ENCODE measurements at regions not wholly inside any gene's neighbourhood (a gene's known extent, or its start where the extent isn't known, plus 50 kb on each side); places are given as distances from the start of the nearest gene placed in this dataset.

GRCh38 chr5:16392718-16393117 lies 72.9 kb downstream of the ZNF622 start:
- peaks cover 6% of the 10 kb centered on the region for H3K9me3 Mint-ChIP-seq
- TF ChIP-seq OVOL2 (CRISPR knock-in tag; IDR thresholded peaks at IDR 0.05; ENCODE audit: borderline replicate concordance): no peak
- TF ChIP-seq SOX15 (CRISPR knock-in tag; IDR thresholded peaks at IDR 0.05): no peak
- TF ChIP-seq ELF4 (CRISPR knock-in tag; IDR thresholded peaks at IDR 0.05; ENCODE audit: low read depth): no peak
- no peak for TF ChIP-seq RORB (CRISPR knock-in tag; IDR thresholded peaks at IDR 0.05)
- no peak for TF ChIP-seq TP53 (CRISPR knock-in tag; IDR thresholded peaks at IDR 0.05)
- TF ChIP-seq ZNF423 (CRISPR knock-in tag; IDR thresholded peaks at IDR 0.05): no peak
- TF ChIP-seq USF2 (CRISPR knock-in tag; IDR thresholded peaks at IDR 0.05): no peak
- no peak for TF ChIP-seq USF1 (CRISPR knock-in tag; IDR thresholded peaks at IDR 0.05)
- no peak for TF ChIP-seq ZNF263 (CRISPR knock-in tag; IDR thresholded peaks at IDR 0.05; ENCODE audit: low read depth)
- no peak for TF ChIP-seq GRHL2 (CRISPR knock-in tag; IDR thresholded peaks at IDR 0.05; ENCODE audit: insufficient replicate concordance, severe bottlenecking)
- TF ChIP-seq ETV6 (CRISPR knock-in tag; IDR thresholded peaks at IDR 0.05): no peak
- no peak for TF ChIP-seq ZNF396 (CRISPR knock-in tag; IDR thresholded peaks at IDR 0.05; ENCODE audit: borderline replicate concordance)
- no peak for TF ChIP-seq JUN (CRISPR knock-in tag; IDR thresholded peaks at IDR 0.05)
- H3K4me1 Mint-ChIP-seq: peaks cover 25% of the 10 kb centered on the region
- no peaks in the 10 kb centered on the region for H3K36me3 Mint-ChIP-seq
- ATAC-seq: peak; percentile 53
- ChIA-PET CTCF (no interaction called here), POLR2A (no interaction called here)
- H3K27ac Mint-ChIP-seq: no peak overlapping the region
- H3K4me3 Mint-ChIP-seq: no peak overlapping the region
- DNase-seq (ENCODE audit: low spot score): no peak
- H3K27me3 Mint-ChIP-seq (ENCODE audit: low read depth): no peaks in the 10 kb centered on the region

DNA sequence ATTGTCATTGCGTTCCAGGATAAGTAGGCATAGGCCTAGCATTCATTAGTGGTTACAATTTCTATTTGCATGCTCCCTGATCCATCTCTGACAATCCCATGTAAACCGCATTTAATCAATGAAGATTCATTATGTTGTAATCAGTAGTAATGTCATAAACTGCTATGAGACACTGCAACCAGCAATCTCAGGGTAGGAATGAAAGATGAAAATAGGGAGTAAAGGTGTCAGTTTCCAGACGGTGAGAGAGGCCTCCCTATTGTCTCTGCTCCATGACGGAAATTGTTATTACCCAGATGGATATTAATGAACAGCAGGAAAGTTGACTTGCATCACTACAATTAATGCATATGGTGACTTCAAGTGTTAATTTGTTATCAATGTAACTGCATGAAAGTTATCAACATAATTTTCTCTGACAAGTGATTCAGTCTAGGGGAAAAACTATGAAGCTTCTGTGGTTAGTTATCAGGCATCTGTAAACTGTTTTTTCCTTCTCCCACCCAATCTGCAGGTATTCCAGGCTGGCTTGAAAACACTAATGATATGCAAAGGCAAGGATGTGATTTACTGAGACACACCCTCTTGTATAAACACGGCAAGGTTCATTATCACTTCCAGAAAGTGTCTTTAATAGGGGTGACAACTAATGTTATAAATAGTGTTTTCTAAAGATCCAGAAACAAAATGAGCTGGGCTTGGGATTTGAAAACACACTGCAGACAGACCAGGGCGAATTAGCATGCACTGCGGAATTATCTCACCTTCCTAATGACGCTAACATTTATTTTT lies 73.5 kb downstream of the ZNF622 start:
- DNase-seq (ENCODE audit: low spot score): no peak
- H3K27ac Mint-ChIP-seq: no peak overlapping the region
- ChIA-PET CTCF (no interaction called here), POLR2A (no interaction called here)
- no peak for ATAC-seq
- H3K4me3 Mint-ChIP-seq: no peak overlapping the region
- peaks cover 25% of the 10 kb centered on the region for H3K4me1 Mint-ChIP-seq
- no peaks in the 10 kb centered on the region for H3K36me3 Mint-ChIP-seq
- H3K27me3 Mint-ChIP-seq (ENCODE audit: low read depth): no peaks in the 10 kb centered on the region
- H3K9me3 Mint-ChIP-seq: peaks cover 6% of the 10 kb centered on the region
- TF ChIP-seq FOXK1 (CRISPR knock-in tag; IDR thresholded peaks at IDR 0.05) (no peak), TEAD4 (CRISPR knock-in tag; IDR thresholded peaks at IDR 0.05) (no peak), NR1H2 (CRISPR knock-in tag; IDR thresholded peaks at IDR 0.05) (no peak), MXD4 (CRISPR knock-in tag; IDR thresholded peaks at IDR 0.05; ENCODE audit: borderline replicate concordance) (no peak), ZNF232 (CRISPR knock-in tag; IDR thresholded peaks at IDR 0.05) (no peak), HMGA2 (CRISPR knock-in tag; IDR thresholded peaks at IDR 0.05) (no peak), E2F4 (CRISPR knock-in tag; IDR thresholded peaks at IDR 0.05; ENCODE audit: borderline replicate concordance, low read depth) (no peak), ESRRA (CRISPR knock-in tag; IDR thresholded peaks at IDR 0.05; ENCODE audit: borderline replicate concordance) (no peak), EMX1 (CRISPR knock-in tag; IDR thresholded peaks at IDR 0.05) (no peak), ZMAT4 (CRISPR knock-in tag; IDR thresholded peaks at IDR 0.05) (no peak), JAZF1 (CRISPR knock-in tag; IDR thresholded peaks at IDR 0.05) (no peak), ZNF396 (CRISPR knock-in tag; IDR thresholded peaks at IDR 0.05; ENCODE audit: borderline replicate concordance) (no peak), ZNF423 (CRISPR knock-in tag; IDR thresholded peaks at IDR 0.05) (no peak)
- TF ChIP-seq, protein P1, sequence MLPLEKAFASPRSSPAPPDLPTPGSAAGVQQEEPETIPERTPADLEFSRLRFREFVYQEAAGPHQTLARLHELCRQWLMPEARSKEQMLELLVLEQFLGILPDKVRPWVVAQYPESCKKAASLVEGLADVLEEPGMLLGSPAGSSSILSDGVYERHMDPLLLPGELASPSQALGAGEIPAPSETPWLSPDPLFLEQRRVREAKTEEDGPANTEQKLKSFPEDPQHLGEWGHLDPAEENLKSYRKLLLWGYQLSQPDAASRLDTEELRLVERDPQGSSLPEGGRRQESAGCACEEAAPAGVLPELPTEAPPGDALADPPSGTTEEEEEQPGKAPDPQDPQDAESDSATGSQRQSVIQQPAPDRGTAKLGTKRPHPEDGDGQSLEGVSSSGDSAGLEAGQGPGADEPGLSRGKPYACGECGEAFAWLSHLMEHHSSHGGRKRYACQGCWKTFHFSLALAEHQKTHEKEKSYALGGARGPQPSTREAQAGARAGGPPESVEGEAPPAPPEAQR (CRISPR knock-in tag; IDR thresholded peaks at IDR 0.05): no peak
- TF ChIP-seq, protein P2, sequence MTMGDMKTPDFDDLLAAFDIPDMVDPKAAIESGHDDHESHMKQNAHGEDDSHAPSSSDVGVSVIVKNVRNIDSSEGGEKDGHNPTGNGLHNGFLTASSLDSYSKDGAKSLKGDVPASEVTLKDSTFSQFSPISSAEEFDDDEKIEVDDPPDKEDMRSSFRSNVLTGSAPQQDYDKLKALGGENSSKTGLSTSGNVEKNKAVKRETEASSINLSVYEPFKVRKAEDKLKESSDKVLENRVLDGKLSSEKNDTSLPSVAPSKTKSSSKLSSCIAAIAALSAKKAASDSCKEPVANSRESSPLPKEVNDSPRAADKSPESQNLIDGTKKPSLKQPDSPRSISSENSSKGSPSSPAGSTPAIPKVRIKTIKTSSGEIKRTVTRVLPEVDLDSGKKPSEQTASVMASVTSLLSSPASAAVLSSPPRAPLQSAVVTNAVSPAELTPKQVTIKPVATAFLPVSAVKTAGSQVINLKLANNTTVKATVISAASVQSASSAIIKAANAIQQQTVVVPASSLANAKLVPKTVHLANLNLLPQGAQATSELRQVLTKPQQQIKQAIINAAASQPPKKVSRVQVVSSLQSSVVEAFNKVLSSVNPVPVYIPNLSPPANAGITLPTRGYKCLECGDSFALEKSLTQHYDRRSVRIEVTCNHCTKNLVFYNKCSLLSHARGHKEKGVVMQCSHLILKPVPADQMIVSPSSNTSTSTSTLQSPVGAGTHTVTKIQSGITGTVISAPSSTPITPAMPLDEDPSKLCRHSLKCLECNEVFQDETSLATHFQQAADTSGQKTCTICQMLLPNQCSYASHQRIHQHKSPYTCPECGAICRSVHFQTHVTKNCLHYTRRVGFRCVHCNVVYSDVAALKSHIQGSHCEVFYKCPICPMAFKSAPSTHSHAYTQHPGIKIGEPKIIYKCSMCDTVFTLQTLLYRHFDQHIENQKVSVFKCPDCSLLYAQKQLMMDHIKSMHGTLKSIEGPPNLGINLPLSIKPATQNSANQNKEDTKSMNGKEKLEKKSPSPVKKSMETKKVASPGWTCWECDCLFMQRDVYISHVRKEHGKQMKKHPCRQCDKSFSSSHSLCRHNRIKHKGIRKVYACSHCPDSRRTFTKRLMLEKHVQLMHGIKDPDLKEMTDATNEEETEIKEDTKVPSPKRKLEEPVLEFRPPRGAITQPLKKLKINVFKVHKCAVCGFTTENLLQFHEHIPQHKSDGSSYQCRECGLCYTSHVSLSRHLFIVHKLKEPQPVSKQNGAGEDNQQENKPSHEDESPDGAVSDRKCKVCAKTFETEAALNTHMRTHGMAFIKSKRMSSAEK (CRISPR knock-in tag; IDR thresholded peaks at IDR 0.05; ENCODE audit: borderline replicate concordance): no peak
- TF ChIP-seq, protein P3, sequence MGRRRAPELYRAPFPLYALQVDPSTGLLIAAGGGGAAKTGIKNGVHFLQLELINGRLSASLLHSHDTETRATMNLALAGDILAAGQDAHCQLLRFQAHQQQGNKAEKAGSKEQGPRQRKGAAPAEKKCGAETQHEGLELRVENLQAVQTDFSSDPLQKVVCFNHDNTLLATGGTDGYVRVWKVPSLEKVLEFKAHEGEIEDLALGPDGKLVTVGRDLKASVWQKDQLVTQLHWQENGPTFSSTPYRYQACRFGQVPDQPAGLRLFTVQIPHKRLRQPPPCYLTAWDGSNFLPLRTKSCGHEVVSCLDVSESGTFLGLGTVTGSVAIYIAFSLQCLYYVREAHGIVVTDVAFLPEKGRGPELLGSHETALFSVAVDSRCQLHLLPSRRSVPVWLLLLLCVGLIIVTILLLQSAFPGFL (CRISPR knock-in tag; IDR thresholded peaks at IDR 0.05; ENCODE audit: borderline replicate concordance): no peak

Measured in WTC11 (cell line).